Neural crest cell (in vitro differentiated cells): ENCODE measurements at regions not wholly inside any gene's neighbourhood (a gene's known extent, or its start where the extent isn't known, plus 50 kb on each side); places are given as distances from the start of the nearest gene placed in this dataset.

ENCODE experiments used
- DNase-seq: peaks from one replicate; pipeline ENCODE4 v3.0.0; 2021; ENCODE audit warnings: low read depth, mixed read lengths, low spot score
- H3K27ac Mint-ChIP-seq: one replicate; pipeline ENCODE4 v1.8.0; 2021; ENCODE audit warnings: mild to moderate bottlenecking, mixed read lengths; ENCODE audit not compliant: unreplicated experiment
- H3K27me3 Mint-ChIP-seq: 2 replicates; pipeline ENCODE4 v1.8.0; 2021; ENCODE audit warnings: low read depth, mild to moderate bottlenecking, mixed read lengths
- H3K36me3 Mint-ChIP-seq: 2 replicates; pipeline ENCODE4 v1.8.0; 2021; ENCODE audit warnings: low read depth, mild to moderate bottlenecking, mixed read lengths
- H3K4me1 Mint-ChIP-seq: 2 replicates; pipeline ENCODE4 v1.8.0; 2021; ENCODE audit warnings: mixed read lengths
- H3K4me3 Mint-ChIP-seq: one replicate; pipeline ENCODE4 v1.8.0; 2021; ENCODE audit warnings: mild to moderate bottlenecking, mixed read lengths
- H3K9me3 Mint-ChIP-seq: 2 replicates; pipeline ENCODE4 v1.8.0; 2021; ENCODE audit warnings: mixed read lengths
- CTCF ChIP-seq: fragments of 200-600 bp; sonication (generic); conservative IDR thresholded peaks from 2 replicates; pipeline ENCODE4 v1.5.0; 2021; ENCODE audit warnings: antibody characterized with exemption, mild to moderate bottlenecking

DNA sequence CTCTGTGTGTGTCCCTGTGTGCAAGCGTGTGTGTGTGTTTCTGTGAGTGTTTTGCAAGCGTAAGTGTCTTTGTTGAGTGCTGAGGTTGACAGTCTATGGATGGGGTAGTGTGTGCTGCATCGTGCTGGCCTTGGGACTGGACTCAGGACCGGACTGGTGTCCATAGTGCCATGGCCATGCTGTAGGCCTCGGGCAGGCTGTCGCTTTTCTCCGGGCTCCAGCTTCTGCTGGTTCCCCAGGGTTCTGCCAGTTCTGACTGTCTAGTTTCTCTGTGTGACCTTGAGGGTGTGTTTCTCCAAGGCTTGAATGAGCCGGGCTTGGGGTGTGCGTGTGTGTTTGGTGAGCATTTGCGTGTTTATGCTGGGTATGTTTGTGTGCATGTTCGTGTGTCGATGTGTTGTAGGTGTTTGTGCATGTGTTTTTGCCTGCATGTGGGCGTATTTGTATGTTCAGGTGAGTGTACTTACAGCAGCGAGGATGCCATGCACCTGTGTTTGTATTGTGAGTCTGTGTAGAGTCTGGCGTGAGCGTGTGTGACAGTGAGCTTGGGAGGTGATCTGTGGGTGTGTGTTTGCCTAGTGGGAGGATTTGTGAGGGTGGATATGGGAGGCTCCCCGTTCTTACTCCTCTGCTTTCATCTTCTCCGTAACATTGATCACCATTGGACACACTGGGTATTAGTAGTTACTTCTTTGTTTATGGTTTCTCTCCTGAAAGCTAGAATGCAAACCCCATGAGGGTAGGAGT lies 51.7 kb upstream of the POU3F1 start:
- DNase-seq, result no peak
- Mint-ChIP-seq H3K9me3 (no peaks in the 10 kb centered on the region), H3K27ac (peak overlapping the region; percentile 52), H3K36me3 (no peaks in the 10 kb centered on the region), H3K4me1 (peaks cover 40% of the 10 kb centered on the region), H3K4me3 (no peak overlapping the region), H3K27me3 (no peaks in the 10 kb centered on the region)
- TF ChIP-seq CTCF, result no peak

DNA sequence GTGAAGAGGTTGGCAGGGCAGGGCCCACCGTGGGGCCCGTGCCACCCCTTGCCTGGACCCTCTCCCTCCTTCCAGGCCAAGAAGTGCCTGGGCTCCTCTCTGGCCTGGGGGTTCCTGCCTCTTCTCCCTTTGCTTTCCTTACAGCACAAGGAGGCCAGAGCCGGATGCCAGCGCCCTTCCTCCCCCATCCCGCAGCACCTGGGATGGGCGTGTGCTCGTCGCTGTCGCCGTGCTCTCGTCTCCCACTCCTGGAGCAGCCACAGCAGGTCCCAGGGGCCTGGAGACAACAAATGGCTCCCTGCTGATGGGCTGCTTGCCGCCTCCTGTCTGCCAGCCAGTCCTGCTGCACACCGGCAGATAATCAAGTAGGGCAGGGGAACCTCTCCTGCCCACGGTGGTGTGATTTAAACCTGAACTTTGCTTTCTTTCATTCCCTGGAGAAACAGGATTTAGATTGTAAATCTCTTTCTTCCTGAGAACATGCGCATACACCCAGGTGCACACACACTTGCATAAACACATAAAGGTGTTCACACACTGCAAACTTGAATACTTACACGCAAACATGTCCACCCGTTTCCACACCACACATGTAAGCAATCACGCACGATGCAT lies 50.8 kb upstream of the POU3F1 start:
- Mint-ChIP-seq H3K9me3 (no peaks in the 10 kb centered on the region), H3K4me1 (peaks cover 48% of the 10 kb centered on the region), H3K36me3 (no peaks in the 10 kb centered on the region), H3K27me3 (no peaks in the 10 kb centered on the region), H3K27ac (peak overlapping the region; percentile 73), H3K4me3 (no peak overlapping the region)
- no peak for DNase-seq
- TF ChIP-seq CTCF, result no peak
